OCI-LY1 (cell line): ENCODE measurements at regions not wholly inside any gene's neighbourhood (a gene's known extent, or its start where the extent isn't known, plus 50 kb on each side); places are given as distances from the start of the nearest gene placed in this dataset.

Experiments used
- CTCF ChIP-seq: fragments of 200-600 bp; sonication (generic), shearing (Covaris generic); IDR thresholded peaks from 2 replicates; pipeline ENCODE4 v1.5.1; 2017; ENCODE audit warnings: mild to moderate bottlenecking, antibody characterized with exemption, low read length, moderate library complexity, mixed read lengths
- EZH2 ChIP-seq: fragments of 200-600 bp; sonication (generic), shearing (Covaris generic); IDR thresholded peaks from 2 replicates; pipeline ENCODE4 v1.8.0; 2017; ENCODE audit warnings: borderline replicate concordance, mixed run types, mild to moderate bottlenecking, antibody characterized with exemption, low read length, moderate library complexity, mixed read lengths

GRCh38 chr9:106284296-106284695, 578.7 kb upstream of the ZNF462 start:
- TF ChIP-seq CTCF (no peak), EZH2 (no peak)
